OCI-LY3 (cell line): ENCODE measurements at regions not wholly inside any gene's neighbourhood (a gene's known extent, or its start where the extent isn't known, plus 50 kb on each side); places are given as distances from the start of the nearest gene placed in this dataset.

ENCODE experiments used
- H2AFZ ChIP-seq: fragments of 200-600, 300-600 bp; shearing (Covaris generic); 2 replicates; pipeline ENCODE4 v1.6.0; 2014; ENCODE audit warnings: antibody characterized with exemption, low read depth, low read length
- H3K27ac ChIP-seq: fragments of 200-600, 300-600 bp; sonication (generic); 2 replicates; pipeline ENCODE4 v1.5.1; 2014; ENCODE audit warnings: mild to moderate bottlenecking, low read length, moderate library complexity, mixed read lengths
- H3K27me3 ChIP-seq: fragments of 200-600, 300-600 bp; sonication (generic); 2 replicates; pipeline ENCODE4 v1.6.1; 2014; ENCODE audit warnings: low read depth, low read length, mixed read lengths
- H3K36me3 ChIP-seq: fragments of 200-600, 300-600 bp; sonication (generic); replicated peaks from 2 replicates; pipeline ENCODE3; 2014; ENCODE audit warnings: low read depth, low read length, mixed read lengths
- H3K4me1 ChIP-seq: fragments of 300-600, 200-600 bp; sonication (generic); 2 replicates; pipeline ENCODE4 v1.6.1; 2014; ENCODE audit warnings: low read length, mixed read lengths
- H3K4me2 ChIP-seq: fragments of 200-600, 300-600 bp; sonication (generic); 2 replicates; pipeline ENCODE4 v1.6.1; 2014; ENCODE audit warnings: low read length, mixed read lengths
- H3K4me3 ChIP-seq: fragments of 300-600, 200-600 bp; sonication (generic); 2 replicates; pipeline ENCODE4 v1.5.1; 2014; ENCODE audit warnings: antibody characterized with exemption, mild to moderate bottlenecking, low read length, moderate library complexity
- H3K79me2 ChIP-seq: fragments of 300-600, 200-600 bp; shearing (Covaris generic); 2 replicates; pipeline ENCODE4 v1.6.1; 2014; ENCODE audit warnings: mild to moderate bottlenecking, low read length, mixed read lengths
- H3K9ac ChIP-seq: fragments of 300-600, 200-600 bp; shearing (Covaris generic); 2 replicates; pipeline ENCODE4 v1.6.0; 2014; ENCODE audit warnings: mild to moderate bottlenecking, low read length, moderate library complexity
- H3K9me3 ChIP-seq: fragments of 200-600, 300-600 bp; shearing (Covaris generic); 2 replicates; pipeline ENCODE4 v1.6.1; 2014; ENCODE audit warnings: low read length, mixed read lengths; ENCODE audit not compliant: insufficient read depth
- H4K20me1 ChIP-seq: fragments of 200-600, 300-600 bp; sonication (generic); 2 replicates; pipeline ENCODE4 v1.6.1; 2016; ENCODE audit warnings: low read length, mixed read lengths; ENCODE audit not compliant: insufficient read depth
- CTCF ChIP-seq: fragments of 200-600, 300-600 bp; sonication (generic); IDR thresholded peaks from 2 replicates; pipeline ENCODE4 v1.5.1; 2014; ENCODE audit warnings: antibody characterized with exemption, low read length, low read depth
- EZH2phosphoT487 ChIP-seq: fragments of 200-600 bp; shearing (Covaris generic); IDR thresholded peaks from 2 replicates; pipeline ENCODE4 v1.6.1; 2018; ENCODE audit warnings: antibody characterized with exemption, mixed run types, low read depth

- Histone ChIP-seq H3K4me1 (no peaks in the 10 kb centered on the region), H3K27ac (no peak overlapping the region), H4K20me1 (no peaks in the 10 kb centered on the region), H3K36me3 (no peaks in the 10 kb centered on the region), H2AFZ (no peak overlapping the region), H3K4me2 (no peak overlapping the region), H3K9ac (no peak overlapping the region), H3K27me3 (0 out of 2 replicates have a peak, but pooled peaks cover 5% of the 10 kb centered on the region), H3K9me3 (no peaks in the 10 kb centered on the region), H3K4me3 (no peak overlapping the region), H3K79me2 (no peaks in the 10 kb centered on the region)
- TF ChIP-seq CTCF (no peak), EZH2phosphoT487 (no peak)
These were observed 113.6 kb upstream of the GRIK3 start for GRCh38 chr1:37147906-37148305.

- Histone ChIP-seq H3K36me3 (no peaks in the 10 kb centered on the region), H3K9ac (no peak overlapping the region), H3K9me3 (no peaks in the 10 kb centered on the region), H3K4me2 (no peak overlapping the region), H2AFZ (no peak overlapping the region), H3K4me3 (no peak overlapping the region), H4K20me1 (no peaks in the 10 kb centered on the region), H3K79me2 (no peaks in the 10 kb centered on the region), H3K27ac (no peak overlapping the region), H3K4me1 (no peaks in the 10 kb centered on the region), H3K27me3 (0 out of 2 replicates have a peak, but pooled peaks cover 5% of the 10 kb centered on the region)
- TF ChIP-seq EZH2phosphoT487, result no peak
These were observed 114.3 kb upstream of the GRIK3 start for GRCh38 chr1:37148663-37149062.

- no peak overlapping the region for H3K27ac ChIP-seq
- 0 out of 2 replicates have a peak, but pooled peaks cover 5% of the 10 kb centered on the region for H3K27me3 ChIP-seq
- no peak overlapping the region for H2AFZ ChIP-seq
- no peak overlapping the region for H3K4me3 ChIP-seq
- H3K4me1 ChIP-seq, result no peaks in the 10 kb centered on the region
- no peak for TF ChIP-seq EZH2phosphoT487
- TF ChIP-seq CTCF, result no peak
- H3K9me3 ChIP-seq, result no peaks in the 10 kb centered on the region
- H3K36me3 ChIP-seq, result no peaks in the 10 kb centered on the region
- H3K9ac ChIP-seq, result no peak overlapping the region
- no peak overlapping the region for H3K4me2 ChIP-seq
- H4K20me1 ChIP-seq, result no peaks in the 10 kb centered on the region
- no peaks in the 10 kb centered on the region for H3K79me2 ChIP-seq
These were observed 115.0 kb upstream of the GRIK3 start for GRCh38 chr1:37149296-37149695.

- Histone ChIP-seq H2AFZ (no peak overlapping the region), H3K9me3 (no peaks in the 10 kb centered on the region), H3K4me1 (no peaks in the 10 kb centered on the region), H3K27me3 (no peaks in the 10 kb centered on the region), H3K4me3 (no peak overlapping the region), H3K9ac (no peak overlapping the region), H3K36me3 (no peaks in the 10 kb centered on the region), H4K20me1 (no peaks in the 10 kb centered on the region), H3K4me2 (no peak overlapping the region), H3K27ac (no peak overlapping the region), H3K79me2 (no peaks in the 10 kb centered on the region)
- no peak for TF ChIP-seq CTCF
- TF ChIP-seq EZH2phosphoT487, result no peak
These were observed 116.7 kb upstream of the GRIK3 start for GRCh38 chr1:37150986-37151385.

GRCh38 chr1:37151789-37152188 lies 117.5 kb upstream of the GRIK3 start:
- Histone ChIP-seq H3K79me2 (no peaks in the 10 kb centered on the region), H2AFZ (no peak overlapping the region), H3K4me2 (no peak overlapping the region), H3K27me3 (no peaks in the 10 kb centered on the region), H3K9me3 (no peaks in the 10 kb centered on the region), H4K20me1 (no peaks in the 10 kb centered on the region), H3K27ac (no peak overlapping the region), H3K9ac (no peak overlapping the region), H3K4me1 (no peaks in the 10 kb centered on the region), H3K4me3 (no peak overlapping the region), H3K36me3 (no peaks in the 10 kb centered on the region)
- TF ChIP-seq CTCF (no peak), EZH2phosphoT487 (no peak)
